Astrocyte of the spinal cord (primary cell): ENCODE measurements at regions not wholly inside any gene's neighbourhood (a gene's known extent, or its start where the extent isn't known, plus 50 kb on each side); places are given as distances from the start of the nearest gene placed in this dataset.

Experiments
- DNase-seq: peaks from one replicate; pipeline ENCODE4 v3.0.0; 2011; ENCODE audit warnings: low read depth, low spot score
- H3K4me3 ChIP-seq: 2 replicates; pipeline ENCODE4 v1.5.1; 2011; ENCODE audit warnings: low read depth, mild to moderate bottlenecking, low read length, moderate library complexity
- CTCF ChIP-seq: IDR thresholded peaks from 2 replicates; pipeline ENCODE4 v1.5.1; 2012; ENCODE audit warnings: low read depth, mild to moderate bottlenecking, low read length, inconsistent platforms
- in situ Hi-C: cut with HindIII; loops from 2 replicates; pipeline ENCODE4 v1.10.0; 2017; ENCODE audit warnings: low sequenced_read_pairs

- TF ChIP-seq CTCF: no peak
- DNase-seq: no peak
- H3K4me3 ChIP-seq: no peak overlapping the region
- in situ Hi-C loops: no loop called here
Observed at GRCh38 chr13:19264711-19265110, 83.1 kb upstream of the TUBA3C start.

GRCh38 chr13:19252381-19252780 is 70.8 kb upstream of the TUBA3C start:
- in situ Hi-C loops: no loop called here
- H3K4me3 ChIP-seq: no peak overlapping the region
- no peak for TF ChIP-seq CTCF
- no peak for DNase-seq

- in situ Hi-C loops: no loop called here
- TF ChIP-seq CTCF: no peak
- H3K4me3 ChIP-seq: no peak overlapping the region
- no peak for DNase-seq
Observed at GRCh38 chr13:19239114-19239860, 57.7 kb upstream of the TUBA3C start.
